ENCODE measurements at regions not wholly inside any gene's neighbourhood (a gene's known extent, or its start where the extent isn't known, plus 50 kb on each side); places are given as distances from the start of the nearest gene placed in this dataset.

- TF ChIP-seq YY1 (IDR thresholded peaks at IDR 0.05; ENCODE audit: low read depth), result no peak
- no peak for TF ChIP-seq RAD21 (IDR thresholded peaks at IDR 0.05; ENCODE audit: low read depth)
- TF ChIP-seq EP300 (IDR thresholded peaks at IDR 0.05; ENCODE audit: borderline replicate concordance), result no peak
Measured at GRCh38 chr11:105282658-105283057, 143.1 kb upstream of the CARD18 start.
